ENCODE measurements at regions not wholly inside any gene's neighbourhood (a gene's known extent, or its start where the extent isn't known, plus 50 kb on each side); places are given as distances from the start of the nearest gene placed in this dataset.

DNA sequence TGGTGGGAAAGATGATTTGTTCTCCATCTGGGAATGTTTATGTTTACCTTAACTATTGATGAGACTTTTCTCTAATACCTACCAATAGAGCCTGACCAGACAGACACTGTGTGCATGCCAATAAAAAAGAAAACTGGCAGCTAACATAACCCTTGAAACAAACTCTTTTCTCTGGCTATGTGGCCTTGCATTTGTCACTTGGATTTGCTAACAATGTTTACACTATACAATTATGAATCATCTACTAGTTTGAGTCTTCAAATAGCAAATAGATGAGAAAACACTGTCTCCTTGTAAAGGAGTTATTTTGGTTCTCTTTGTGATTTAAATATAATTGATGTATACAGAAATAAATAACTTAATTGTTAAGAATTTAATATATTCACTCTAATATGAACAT lies 273.1 kb downstream of the SEMA3D start:
- TF ChIP-seq, protein P1, sequence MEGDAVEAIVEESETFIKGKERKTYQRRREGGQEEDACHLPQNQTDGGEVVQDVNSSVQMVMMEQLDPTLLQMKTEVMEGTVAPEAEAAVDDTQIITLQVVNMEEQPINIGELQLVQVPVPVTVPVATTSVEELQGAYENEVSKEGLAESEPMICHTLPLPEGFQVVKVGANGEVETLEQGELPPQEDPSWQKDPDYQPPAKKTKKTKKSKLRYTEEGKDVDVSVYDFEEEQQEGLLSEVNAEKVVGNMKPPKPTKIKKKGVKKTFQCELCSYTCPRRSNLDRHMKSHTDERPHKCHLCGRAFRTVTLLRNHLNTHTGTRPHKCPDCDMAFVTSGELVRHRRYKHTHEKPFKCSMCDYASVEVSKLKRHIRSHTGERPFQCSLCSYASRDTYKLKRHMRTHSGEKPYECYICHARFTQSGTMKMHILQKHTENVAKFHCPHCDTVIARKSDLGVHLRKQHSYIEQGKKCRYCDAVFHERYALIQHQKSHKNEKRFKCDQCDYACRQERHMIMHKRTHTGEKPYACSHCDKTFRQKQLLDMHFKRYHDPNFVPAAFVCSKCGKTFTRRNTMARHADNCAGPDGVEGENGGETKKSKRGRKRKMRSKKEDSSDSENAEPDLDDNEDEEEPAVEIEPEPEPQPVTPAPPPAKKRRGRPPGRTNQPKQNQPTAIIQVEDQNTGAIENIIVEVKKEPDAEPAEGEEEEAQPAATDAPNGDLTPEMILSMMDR (IDR thresholded peaks at IDR 0.05) = no peak
- no peak for TF ChIP-seq EZH2phosphoT487 (IDR thresholded peaks at IDR 0.05)

All from neural progenitor cell (in vitro differentiated cells).